Coronary artery (tissue), 2 donors: ENCODE measurements at regions not wholly inside any gene's neighbourhood (a gene's known extent, or its start where the extent isn't known, plus 50 kb on each side); places are given as distances from the start of the nearest gene placed in this dataset.

Experiments
- DNase-seq: peaks from one replicate; pipeline ENCODE4 v3.0.0-alpha.2; 2017; ENCODE audit warnings: low spot score
- H3K27ac ChIP-seq, 2 donors: fragments of 200-600 bp; sonication (generic); one replicate each; pipeline ENCODE4 v1.5.1; 2016 to 2019
- H3K4me3 ChIP-seq: fragments of 200-600 bp; sonication (generic); 2 replicates; pipeline ENCODE4 v1.5.1; 2016; ENCODE audit warnings: mild to moderate bottlenecking, moderate library complexity
- TF ChIP-seq, protein P1 (sequence below): fragments of 200-600 bp; sonication (generic); IDR thresholded peaks from one replicate; pipeline ENCODE4 v1.5.1; 2019; ENCODE audit warnings: antibody characterized with exemption

DNA sequence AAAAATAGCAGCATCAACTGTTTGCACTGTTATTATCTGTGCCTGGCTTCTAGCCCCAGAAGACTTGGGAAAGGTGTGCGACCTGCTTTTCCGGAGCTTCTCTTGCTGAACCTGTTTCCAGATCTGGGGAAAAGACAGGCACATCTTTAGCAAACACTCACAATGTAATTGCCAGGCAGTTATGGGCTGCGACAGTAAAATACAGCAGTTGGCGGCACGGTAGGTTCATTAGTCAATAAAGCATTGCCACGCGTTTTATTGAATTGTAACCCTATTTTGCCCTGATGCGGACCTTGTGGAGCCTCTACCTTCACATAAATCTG is 223.7 kb upstream of the TSHZ3 start:
- TF ChIP-seq, protein P1, sequence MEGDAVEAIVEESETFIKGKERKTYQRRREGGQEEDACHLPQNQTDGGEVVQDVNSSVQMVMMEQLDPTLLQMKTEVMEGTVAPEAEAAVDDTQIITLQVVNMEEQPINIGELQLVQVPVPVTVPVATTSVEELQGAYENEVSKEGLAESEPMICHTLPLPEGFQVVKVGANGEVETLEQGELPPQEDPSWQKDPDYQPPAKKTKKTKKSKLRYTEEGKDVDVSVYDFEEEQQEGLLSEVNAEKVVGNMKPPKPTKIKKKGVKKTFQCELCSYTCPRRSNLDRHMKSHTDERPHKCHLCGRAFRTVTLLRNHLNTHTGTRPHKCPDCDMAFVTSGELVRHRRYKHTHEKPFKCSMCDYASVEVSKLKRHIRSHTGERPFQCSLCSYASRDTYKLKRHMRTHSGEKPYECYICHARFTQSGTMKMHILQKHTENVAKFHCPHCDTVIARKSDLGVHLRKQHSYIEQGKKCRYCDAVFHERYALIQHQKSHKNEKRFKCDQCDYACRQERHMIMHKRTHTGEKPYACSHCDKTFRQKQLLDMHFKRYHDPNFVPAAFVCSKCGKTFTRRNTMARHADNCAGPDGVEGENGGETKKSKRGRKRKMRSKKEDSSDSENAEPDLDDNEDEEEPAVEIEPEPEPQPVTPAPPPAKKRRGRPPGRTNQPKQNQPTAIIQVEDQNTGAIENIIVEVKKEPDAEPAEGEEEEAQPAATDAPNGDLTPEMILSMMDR: no peak
- H3K4me3 ChIP-seq: no peak overlapping the region
- DNase-seq: no peak
- no peak overlapping the region for H3K27ac ChIP-seq

DNA sequence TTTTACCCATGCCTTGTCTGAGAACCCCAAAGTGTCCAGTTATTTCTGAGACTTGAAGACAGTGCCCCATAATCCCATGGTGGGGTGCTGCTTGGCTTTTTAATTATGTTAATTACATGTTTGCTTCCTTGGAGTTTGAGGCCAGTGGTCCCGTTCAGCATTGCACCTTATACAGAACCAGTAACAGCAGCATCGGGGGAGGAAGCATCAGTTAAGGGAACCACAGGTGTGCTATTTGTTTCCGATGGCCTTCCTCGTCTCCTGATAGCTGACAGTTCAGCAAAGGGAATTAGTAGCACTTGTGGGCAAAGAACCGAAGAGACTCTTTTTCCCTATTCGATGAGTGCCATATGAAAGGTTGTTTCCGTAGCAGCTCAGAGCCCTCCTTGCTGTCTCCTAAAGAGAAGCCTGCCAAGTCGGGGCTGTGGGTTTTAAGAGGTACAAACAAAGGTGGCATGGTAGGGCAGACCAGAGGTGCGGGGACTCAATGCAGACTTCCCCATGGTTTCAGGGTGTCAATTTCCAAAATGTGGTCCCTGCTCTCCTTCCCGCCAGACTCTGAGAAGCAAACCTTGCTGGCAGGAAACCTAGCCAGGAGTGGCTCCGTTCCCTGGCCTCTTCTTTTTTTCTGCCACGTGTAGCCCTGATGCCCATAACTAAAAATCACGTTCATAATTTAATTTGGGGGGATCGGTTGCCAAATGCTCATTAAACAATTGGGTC is 225.2 kb upstream of the TSHZ3 start:
- TF ChIP-seq, protein P1: no peak
- H3K4me3 ChIP-seq: no peak overlapping the region
- no peak overlapping the region for H3K27ac ChIP-seq
- DNase-seq: peak; percentile 22

DNA sequence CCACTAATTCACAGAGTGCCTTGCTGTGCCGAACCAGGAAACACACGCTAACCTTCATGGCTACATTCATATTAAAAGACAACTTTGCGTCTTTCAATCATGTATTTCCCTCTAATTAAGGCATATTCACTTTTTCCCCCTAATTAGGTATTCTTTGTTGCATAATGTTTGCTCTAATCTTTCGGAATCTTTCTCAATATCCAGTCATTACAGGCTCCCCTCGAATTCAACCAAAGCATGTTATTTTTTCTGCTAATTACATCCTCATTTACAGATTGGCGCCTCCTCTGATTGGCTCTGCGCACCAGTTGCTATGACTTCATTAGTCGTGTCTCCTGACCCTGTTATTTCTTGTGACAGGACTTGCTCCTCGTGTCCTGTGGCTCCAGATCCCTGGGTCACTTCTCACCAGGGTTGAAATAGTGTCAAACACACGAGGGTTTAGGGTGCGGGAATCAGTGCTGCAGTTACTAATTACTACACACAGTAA is 226.7 kb upstream of the TSHZ3 start:
- DNase-seq: no peak
- H3K27ac ChIP-seq: no peak overlapping the region
- TF ChIP-seq, protein P1: no peak
- H3K4me3 ChIP-seq: no peak overlapping the region

DNA sequence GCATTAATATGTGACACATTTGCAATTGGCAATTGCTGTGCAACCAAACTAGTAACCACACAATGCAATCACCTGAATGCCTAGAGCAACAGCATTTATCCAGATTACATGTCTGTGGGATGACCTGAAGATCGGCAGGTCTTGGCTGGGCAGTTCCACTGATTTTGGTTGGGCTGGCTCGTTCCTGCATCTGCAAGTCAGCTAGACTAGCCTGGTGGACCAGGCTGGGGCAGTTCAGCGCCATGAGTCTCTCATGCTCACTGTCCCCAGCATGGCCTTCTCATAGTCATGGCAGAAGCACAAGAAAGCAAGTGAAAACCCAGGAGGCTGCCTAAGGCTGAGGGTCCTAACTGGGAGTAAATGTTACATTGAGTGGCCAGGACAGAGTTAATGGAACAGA is 229.1 kb upstream of the TSHZ3 start:
- TF ChIP-seq, protein P1: no peak
- no peak overlapping the region for H3K27ac ChIP-seq
- H3K4me3 ChIP-seq: no peak overlapping the region
- peak; percentile 5 for DNase-seq

DNA sequence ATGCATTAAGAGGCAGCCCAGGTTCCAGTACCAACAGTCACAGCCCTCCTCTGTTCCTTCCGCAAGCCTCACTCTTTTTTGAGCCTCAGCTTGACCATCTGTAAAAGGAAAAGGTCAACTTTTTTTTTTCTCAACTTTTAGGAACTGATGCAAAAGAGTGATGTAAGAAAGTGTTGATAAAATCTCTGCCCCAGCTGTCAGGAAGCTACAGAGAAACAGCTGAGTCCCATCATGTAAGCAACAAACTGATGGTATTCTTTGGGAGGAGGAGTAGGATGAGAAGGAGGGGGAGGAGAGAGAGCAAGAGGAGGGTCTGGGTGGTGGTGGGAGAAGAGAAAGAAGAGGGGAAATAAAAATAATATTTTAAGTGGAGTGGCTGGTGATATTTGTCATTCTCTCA is 233.9 kb upstream of the TSHZ3 start:
- TF ChIP-seq, protein P1: no peak
- H3K27ac ChIP-seq: no peak overlapping the region
- H3K4me3 ChIP-seq: no peak overlapping the region
- peak; percentile 12 for DNase-seq

DNA sequence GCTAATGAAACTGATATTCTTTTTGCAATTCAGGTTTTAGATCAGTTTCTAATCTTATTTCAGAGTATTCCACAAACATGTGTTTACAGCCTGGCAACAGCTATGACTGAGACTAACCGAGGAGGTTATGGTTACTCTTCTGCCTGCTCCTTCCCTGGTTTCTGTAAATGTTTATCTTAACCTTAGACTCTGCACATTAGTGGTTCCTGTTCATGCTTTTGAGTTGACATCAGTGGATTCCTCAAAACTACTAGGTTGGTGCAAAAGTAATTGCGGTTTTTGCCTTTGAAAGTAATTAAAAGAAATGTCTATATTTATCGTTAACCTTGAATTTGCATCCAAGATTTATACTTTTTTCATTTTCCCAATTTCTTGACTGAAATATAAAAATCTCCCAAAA is 237.0 kb upstream of the TSHZ3 start:
- no peak overlapping the region for H3K27ac ChIP-seq
- TF ChIP-seq, protein P1: no peak
- no peak overlapping the region for H3K4me3 ChIP-seq
- DNase-seq: no peak

DNA sequence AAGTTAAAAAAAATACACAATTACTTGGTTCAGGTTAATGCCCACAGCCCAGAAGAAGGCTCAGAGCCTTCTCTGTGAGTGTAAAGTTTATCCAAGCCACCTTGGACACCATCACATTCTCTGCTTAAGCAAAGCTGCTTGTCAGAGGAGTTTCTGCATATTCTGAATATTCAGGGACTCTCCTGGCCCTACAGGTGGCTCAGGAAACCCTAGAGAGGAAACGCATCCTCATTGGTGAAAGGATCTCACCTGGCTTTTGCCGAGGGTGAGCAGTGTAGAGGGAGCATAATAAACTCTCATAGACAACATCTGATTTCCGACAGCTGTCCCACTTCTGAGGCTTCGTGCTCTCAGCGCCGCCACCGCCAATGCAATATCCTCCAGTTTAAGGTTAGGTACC is 239.9 kb upstream of the TSHZ3 start:
- DNase-seq: peak; percentile 41
- no peak overlapping the region for H3K4me3 ChIP-seq
- TF ChIP-seq, protein P1: no peak
- H3K27ac ChIP-seq: no peak overlapping the region
